ENCODE measurements at regions not wholly inside any gene's neighbourhood (a gene's known extent, or its start where the extent isn't known, plus 50 kb on each side); places are given as distances from the start of the nearest gene placed in this dataset.
A peak's percentile ranks its signal among the peaks of the same experiment; 100 is the strongest.

GRCh38 chr2:116668691-116669090, 1145.8 kb upstream of the DDX18 start:
- BruUV-seq (replicated peaks) = no TSS peak
- ChIA-PET POLR2A (no interaction called here), CTCF (no interaction called here)
- intact Hi-C loops (cut with micrococcal nuclease) (loop anchor here (5.0 kb wide), 1 partner anchor 39 kb away; no protein-coding TSS in a partner anchor), dilution Hi-C loops (cut with MboI; ENCODE audit: extremely low pct_ligation_motif_present, low sequenced_read_pairs) (no loop called here)
- no peaks in the 10 kb centered on the region for H3K36me3 ChIP-seq (ENCODE audit: control insufficient read depth in 2 of 2, extremely low read depth in 1 of 2, insufficient read depth in 2 of 2, low read length in 2 of 2)
- no peak overlapping the region for H3K27ac ChIP-seq (ENCODE audit: insufficient read depth, low read depth, low read length)
- no peak overlapping the region for H2AFZ ChIP-seq (ENCODE audit: low read depth, low read length)
- H3K9me3 ChIP-seq (replicated peaks; ENCODE audit: control insufficient read depth, insufficient read depth, low read length) = peaks cover 5% of the 10 kb centered on the region
- H3K27me3 ChIP-seq (ENCODE audit: control insufficient read depth in 2 of 2, insufficient read depth in 2 of 2, low read length in 2 of 2) = no peaks in the 10 kb centered on the region
- no peak overlapping the region for H3K4me2 ChIP-seq (ENCODE audit: insufficient read depth, low read length)
- H3K9me1 ChIP-seq (replicated peaks; ENCODE audit: control insufficient read depth, extremely low read depth, insufficient read depth, low read length) = no peaks in the 10 kb centered on the region
- no peaks in the 10 kb centered on the region for H3K4me1 ChIP-seq (ENCODE audit: control insufficient read depth, extremely low read depth, insufficient read depth, low read length)
- FAIRE-seq = no peak
- no peak overlapping the region for H3K4me3 ChIP-seq (replicated peaks in 1 of 3; ENCODE audit: insufficient read depth in 1 of 3, low read depth in 1 of 3, low read length in 3 of 3)
- H3K9ac ChIP-seq (replicated peaks; ENCODE audit: extremely low read depth, insufficient read depth, low read length) = no peak overlapping the region
- no peaks in the 10 kb centered on the region for H3K79me2 ChIP-seq (ENCODE audit: control insufficient read depth, insufficient read depth, low read length)
- TF ChIP-seq MYC (IDR thresholded peaks at IDR 0.05; ENCODE audit: low read depth, low read length) = no peak
- no peaks in the 10 kb centered on the region for H4K20me1 ChIP-seq (replicated peaks; ENCODE audit: control insufficient read depth, extremely low read depth, insufficient read depth, low read length)
- peak; percentile 2 for DNase-seq (ENCODE audit: low read depth, low spot score)

- DNase-seq (ENCODE audit: low read depth, low spot score) (peak; percentile 3), FAIRE-seq (no peak)
- TF ChIP-seq FOS (IDR thresholded peaks at IDR 0.05; ENCODE audit: borderline replicate concordance, insufficient read depth, low read length) = no peak
- no peak for TF ChIP-seq CTCF (IDR thresholded peaks at IDR 0.05; ENCODE audit: extremely low read depth in 1 of 2, insufficient read depth in 1 of 2, low read depth in 1 of 2, low read length in 2 of 2)
- TF ChIP-seq MYC (IDR thresholded peaks at IDR 0.05; ENCODE audit: low read depth, low read length) = no peak
- TF ChIP-seq MAX (IDR thresholded peaks at IDR 0.05; ENCODE audit: insufficient read depth, insufficient read length) = no peak
- no peak for TF ChIP-seq GATA2 (IDR thresholded peaks at IDR 0.05; ENCODE audit: insufficient read depth, insufficient read length, low read depth, low read length)
- TF ChIP-seq POLR2AphosphoS5 (IDR thresholded peaks at IDR 0.05; ENCODE audit: insufficient read depth, low read depth, low read length) = no peak
- no peak for TF ChIP-seq JUN (IDR thresholded peaks at IDR 0.05; ENCODE audit: borderline replicate concordance, insufficient read depth, insufficient read length, low read depth)
- TF ChIP-seq EZH2 (IDR thresholded peaks at IDR 0.05; ENCODE audit: borderline replicate concordance, low read depth, low read length, severe bottlenecking) = no peak
- no peak for TF ChIP-seq POLR2A (IDR thresholded peaks at IDR 0.05; ENCODE audit: low read depth, low read length)
- Histone ChIP-seq H3K36me3 (ENCODE audit: control insufficient read depth in 2 of 2, extremely low read depth in 1 of 2, insufficient read depth in 2 of 2, low read length in 2 of 2) (no peaks in the 10 kb centered on the region), H3K9me3 (replicated peaks; ENCODE audit: control insufficient read depth, insufficient read depth, low read length) (peaks cover 5% of the 10 kb centered on the region), H2AFZ (ENCODE audit: low read depth, low read length) (no peak overlapping the region), H3K27ac (ENCODE audit: insufficient read depth, low read depth, low read length) (no peak overlapping the region), H3K79me2 (ENCODE audit: control insufficient read depth, insufficient read depth, low read length) (no peaks in the 10 kb centered on the region), H3K4me3 (replicated peaks in 1 of 3; ENCODE audit: insufficient read depth in 1 of 3, low read depth in 1 of 3, low read length in 3 of 3) (no peak overlapping the region), H3K4me1 (ENCODE audit: control insufficient read depth, extremely low read depth, insufficient read depth, low read length) (no peaks in the 10 kb centered on the region), H3K9me1 (replicated peaks; ENCODE audit: control insufficient read depth, extremely low read depth, insufficient read depth, low read length) (no peaks in the 10 kb centered on the region), H4K20me1 (replicated peaks; ENCODE audit: control insufficient read depth, extremely low read depth, insufficient read depth, low read length) (no peaks in the 10 kb centered on the region), H3K27me3 (ENCODE audit: control insufficient read depth in 2 of 2, insufficient read depth in 2 of 2, low read length in 2 of 2) (no peaks in the 10 kb centered on the region), H3K9ac (replicated peaks; ENCODE audit: extremely low read depth, insufficient read depth, low read length) (no peak overlapping the region), H3K4me2 (ENCODE audit: insufficient read depth, low read length) (no peak overlapping the region)
- dilution Hi-C loops (cut with MboI; ENCODE audit: extremely low pct_ligation_motif_present, low sequenced_read_pairs) = no loop called here
- ChIA-PET CTCF (no interaction called here), POLR2A (no interaction called here)
- intact Hi-C loops (cut with micrococcal nuclease) = loop anchor here (5.0 kb wide), 1 partner anchor 38 kb away; no protein-coding TSS in a partner anchor
- BruUV-seq (replicated peaks) = no TSS peak
Observed at GRCh38 chr2:116669782-116670181, 1144.7 kb upstream of the DDX18 start.
